AG04450 (cell line): ENCODE measurements at regions not wholly inside any gene's neighbourhood (a gene's known extent, or its start where the extent isn't known, plus 50 kb on each side); places are given as distances from the start of the nearest gene placed in this dataset.

ENCODE experiments used
- CTCF ChIA-PET: fragments of 300-600, 350-600 bp; formaldehyde crosslinking; extraction: SDS; loops from one replicate; lab custom pipeline; 2022; ENCODE audit warnings: antibody characterized with exemption, inconsistent platforms; lab: Charles Lee
- POLR2A ChIA-PET: fragments of 350-600 bp; formaldehyde crosslinking; extraction: SDS; loops from one replicate; lab custom pipeline; 2021; ENCODE audit warnings: antibody characterized with exemption, inconsistent platforms; lab: Yijun Ruan, JAX
- DNase-seq: peaks from one replicate; pipeline ENCODE4 v3.0.0-alpha.2; 2011; ENCODE audit warnings: low read depth, low spot score
- H3K27ac ChIP-seq: one replicate; pipeline ENCODE4 v1.5.1; 2012; ENCODE audit warnings: low read depth, low read length, control low read depth
- H3K27me3 ChIP-seq: one replicate; pipeline ENCODE4 v1.6.0; 2012; ENCODE audit warnings: low read length; ENCODE audit not compliant: control insufficient read depth, insufficient read depth
- H3K4me3 ChIP-seq: 2 replicates; pipeline ENCODE4 v1.5.1; 2011; ENCODE audit warnings: mild to moderate bottlenecking, low read depth, low read length, control low read depth
- H3K9me3 ChIP-seq: 2 replicates; pipeline ENCODE4 v1.5.1; 2012; ENCODE audit warnings: low read length; ENCODE audit not compliant: control insufficient read depth, insufficient read depth
- CTCF ChIP-seq: IDR thresholded peaks from 2 replicates; pipeline ENCODE4 v1.5.1; 2011; ENCODE audit warnings: low read depth, low read length, control low read depth, inconsistent platforms

GRCh38 chr7:51621956-51622355 lies 305.3 kb upstream of the COBL start:
- no peaks in the 10 kb centered on the region for H3K27me3 ChIP-seq
- TF ChIP-seq CTCF: no peak
- POLR2A ChIA-PET: no interaction called here
- H3K27ac ChIP-seq: no peak overlapping the region
- no peak overlapping the region for H3K4me3 ChIP-seq
- CTCF ChIA-PET: no interaction called here
- no peak for DNase-seq
- H3K9me3 ChIP-seq: peaks cover 34% of the 10 kb centered on the region

DNA sequence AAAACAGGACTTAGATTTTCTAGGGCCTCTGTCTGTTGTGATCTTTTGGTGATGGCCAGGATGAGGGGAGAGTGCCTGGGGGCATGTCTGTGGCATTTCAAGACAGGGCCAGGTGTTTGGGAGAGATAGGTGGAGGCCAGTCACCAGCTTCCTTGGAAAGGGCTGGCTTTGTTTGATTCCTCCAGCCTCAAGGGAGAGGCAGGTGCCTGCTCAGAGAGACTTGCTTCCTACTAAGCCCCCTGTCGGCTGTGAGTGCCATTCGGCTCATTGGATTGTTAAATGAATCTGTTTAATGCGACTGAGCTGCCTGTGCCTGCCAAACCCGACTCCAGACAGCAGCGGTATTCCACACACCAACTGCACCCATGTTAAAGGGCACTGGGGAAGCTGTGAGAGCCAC lies 304.1 kb upstream of the COBL start:
- Histone ChIP-seq H3K4me3 (no peak overlapping the region), H3K9me3 (peaks cover 26% of the 10 kb centered on the region), H3K27me3 (no peaks in the 10 kb centered on the region), H3K27ac (no peak overlapping the region)
- DNase-seq: no peak
- no peak for TF ChIP-seq CTCF
- POLR2A ChIA-PET: no interaction called here
- CTCF ChIA-PET: no interaction called here

DNA sequence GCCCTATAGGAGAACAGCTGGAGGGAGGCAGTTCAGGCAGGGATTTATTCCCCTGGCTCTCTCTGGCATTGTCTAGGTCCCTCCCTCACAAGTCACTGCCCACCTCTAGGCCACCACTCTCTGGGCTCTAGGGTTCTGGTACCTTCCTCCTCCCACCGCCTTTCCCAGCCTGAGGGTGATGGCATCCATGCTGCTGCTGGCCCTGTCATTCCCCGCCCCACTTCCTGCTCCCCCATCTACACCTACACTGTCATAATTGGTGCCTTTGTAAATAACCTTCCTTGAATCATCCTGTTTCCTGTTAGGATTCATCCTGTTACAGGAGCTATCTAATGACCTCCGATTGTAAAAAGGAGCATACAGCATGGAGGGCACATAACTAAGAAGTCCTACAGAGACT lies 303.3 kb upstream of the COBL start:
- no peak overlapping the region for H3K27ac ChIP-seq
- no peak for DNase-seq
- H3K9me3 ChIP-seq: peaks cover 29% of the 10 kb centered on the region
- H3K27me3 ChIP-seq: no peaks in the 10 kb centered on the region
- POLR2A ChIA-PET: no interaction called here
- H3K4me3 ChIP-seq: no peak overlapping the region
- TF ChIP-seq CTCF: no peak
- CTCF ChIA-PET: no interaction called here

- Histone ChIP-seq H3K4me3 (no peak overlapping the region), H3K27me3 (no peaks in the 10 kb centered on the region), H3K27ac (no peak overlapping the region), H3K9me3 (peaks cover 26% of the 10 kb centered on the region)
- no peak for TF ChIP-seq CTCF
- DNase-seq: no peak
- ChIA-PET CTCF (no interaction called here), POLR2A (no interaction called here)
Observed at GRCh38 chr7:51617686-51618085, 301.1 kb upstream of the COBL start.

- no peak for TF ChIP-seq CTCF
- no peak for DNase-seq
- Histone ChIP-seq H3K9me3 (peaks cover 32% of the 10 kb centered on the region), H3K27me3 (no peaks in the 10 kb centered on the region), H3K27ac (no peak overlapping the region), H3K4me3 (no peak overlapping the region)
- CTCF ChIA-PET: no interaction called here
- POLR2A ChIA-PET: no interaction called here
Observed at GRCh38 chr7:51613911-51614357, 297.3 kb upstream of the COBL start.
